Activated naive CD4-positive, alpha-beta T cell treated with anti-CD3 and anti-CD28 coated beads, Interleukin-2, amount 50 U/mL, for 72 hours (primary cell): ENCODE measurements at regions not wholly inside any gene's neighbourhood (a gene's known extent, or its start where the extent isn't known, plus 50 kb on each side); places are given as distances from the start of the nearest gene placed in this dataset.

Experiments used
- ATAC-seq, 2 donors: fragments of 150-1000 bp; cut with Tn5 transposase; 2 replicates each; pipeline ENCODE4 v1.10.0; 2021; ENCODE audit warnings: mild to moderate bottlenecking in 2 of 2, moderate library complexity in 2 of 2
- DNase-seq, 2 donors: peaks; one replicate each; pipeline ENCODE4 v3.0.0; 2021 to 2022; ENCODE audit warnings: low spot score in 2 of 2
- H3K27ac Mint-ChIP-seq, 2 donors: one replicate each; pipeline ENCODE4 v1.8.0; 2022; ENCODE audit warnings: mild to moderate bottlenecking in 2 of 2, mixed read lengths in 2 of 2
- H3K36me3 Mint-ChIP-seq, 2 donors: one replicate each; pipeline ENCODE4 v1.8.0; 2022; ENCODE audit warnings: mixed read lengths in 2 of 2
- H3K9me3 Mint-ChIP-seq, 2 donors: one replicate each; pipeline ENCODE4 v1.8.0; 2022; ENCODE audit warnings: mixed read lengths in 2 of 2

DNA sequence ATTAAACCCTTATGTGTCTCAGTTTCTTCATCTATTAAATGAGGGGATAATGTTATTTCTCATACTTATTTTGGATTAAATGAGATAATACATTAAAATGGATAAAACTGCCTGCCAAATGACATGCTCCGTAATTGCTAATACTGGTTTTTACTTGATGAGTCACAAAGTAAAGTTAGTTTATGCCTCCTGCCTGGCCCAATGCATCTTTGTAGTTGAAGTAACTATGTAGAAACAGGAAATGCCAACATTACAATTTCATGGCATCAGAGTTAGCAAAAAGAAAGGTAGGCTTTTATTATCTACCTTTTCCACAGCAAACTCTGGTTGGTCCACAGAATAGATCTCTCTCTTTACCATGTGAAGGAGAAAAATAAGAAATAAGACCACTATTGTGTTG, 214.5 kb downstream of the TBX15 start:
- DNase-seq (no peak), ATAC-seq (no peak)
- Mint-ChIP-seq H3K27ac (no peak overlapping the region), H3K9me3 (peaks cover 26 to 34% of the 10 kb centered on the region in 2 donors), H3K36me3 (no peaks in the 10 kb centered on the region)

GRCh38 chr1:118767971-118768370, 220.2 kb downstream of the TBX15 start:
- DNase-seq = no peak
- peaks cover 17 to 25% of the 10 kb centered on the region in 2 donors for H3K9me3 Mint-ChIP-seq
- H3K27ac Mint-ChIP-seq = no peak overlapping the region
- ATAC-seq = no peak
- H3K36me3 Mint-ChIP-seq = no peaks in the 10 kb centered on the region

GRCh38 chr1:118753976-118754375, 234.2 kb downstream of the TBX15 start:
- peaks cover 13 to 20% of the 10 kb centered on the region in 2 donors for H3K9me3 Mint-ChIP-seq
- DNase-seq = no peak
- no peak overlapping the region for H3K27ac Mint-ChIP-seq
- H3K36me3 Mint-ChIP-seq = no peaks in the 10 kb centered on the region
- no peak for ATAC-seq

- ATAC-seq = no peak
- peaks cover 17% of the 10 kb centered on the region in 2 donors for H3K9me3 Mint-ChIP-seq
- no peak for DNase-seq
- H3K36me3 Mint-ChIP-seq = no peaks in the 10 kb centered on the region
- no peak overlapping the region for H3K27ac Mint-ChIP-seq
These were observed 237.0 kb downstream of the TBX15 start for GRCh38 chr1:118751166-118751565.

- H3K36me3 Mint-ChIP-seq = no peaks in the 10 kb centered on the region
- DNase-seq (no peak), ATAC-seq (no peak)
- no peak overlapping the region for H3K27ac Mint-ChIP-seq
- peaks cover 13 to 17% of the 10 kb centered on the region in 2 donors for H3K9me3 Mint-ChIP-seq
These were observed 243.7 kb downstream of the TBX15 start for GRCh38 chr1:118744420-118744819.

GRCh38 chr1:118739501-118739900, 248.6 kb downstream of the TBX15 start:
- no peak for ATAC-seq
- Mint-ChIP-seq H3K36me3 (peaks cover 0 to 5% of the 10 kb centered on the region in 2 donors), H3K9me3 (peaks cover 8 to 16% of the 10 kb centered on the region in 2 donors), H3K27ac (no peak overlapping the region)
- DNase-seq = no peak

GRCh38 chr1:118736322-118736721, 251.8 kb downstream of the TBX15 start:
- Mint-ChIP-seq H3K9me3 (peaks cover 5 to 9% of the 10 kb centered on the region in 2 donors), H3K36me3 (peaks cover 0 to 5% of the 10 kb centered on the region in 2 donors), H3K27ac (no peak overlapping the region)
- DNase-seq (no peak), ATAC-seq (no peak)

GRCh38 chr1:118717893-118718292, 270.2 kb downstream of the TBX15 start:
- ATAC-seq (no peak), DNase-seq (no peak)
- Mint-ChIP-seq H3K9me3 (peaks cover 12 to 20% of the 10 kb centered on the region in 2 donors), H3K27ac (no peak overlapping the region), H3K36me3 (no peaks in the 10 kb centered on the region)

GRCh38 chr1:118716775-118717174, 271.4 kb downstream of the TBX15 start:
- Mint-ChIP-seq H3K36me3 (no peaks in the 10 kb centered on the region), H3K9me3 (peaks cover 20 to 29% of the 10 kb centered on the region in 2 donors), H3K27ac (no peak overlapping the region)
- DNase-seq = no peak
- no peak for ATAC-seq

- H3K27ac Mint-ChIP-seq = no peak overlapping the region
- peaks cover 0 to 5% of the 10 kb centered on the region in 2 donors for H3K36me3 Mint-ChIP-seq
- ATAC-seq = no peak
- no peak for DNase-seq
- H3K9me3 Mint-ChIP-seq = peaks cover 18 to 19% of the 10 kb centered on the region in 2 donors
These were observed 276.8 kb downstream of the TBX15 start for GRCh38 chr1:118711356-118711755.

- DNase-seq = no peak
- no peak overlapping the region for H3K27ac Mint-ChIP-seq
- peaks cover 21 to 27% of the 10 kb centered on the region in 2 donors for H3K9me3 Mint-ChIP-seq
- no peak for ATAC-seq
- H3K36me3 Mint-ChIP-seq = peaks cover 0 to 6% of the 10 kb centered on the region in 2 donors
These were observed 289.2 kb downstream of the TBX15 start for GRCh38 chr1:118698911-118699310.

DNA sequence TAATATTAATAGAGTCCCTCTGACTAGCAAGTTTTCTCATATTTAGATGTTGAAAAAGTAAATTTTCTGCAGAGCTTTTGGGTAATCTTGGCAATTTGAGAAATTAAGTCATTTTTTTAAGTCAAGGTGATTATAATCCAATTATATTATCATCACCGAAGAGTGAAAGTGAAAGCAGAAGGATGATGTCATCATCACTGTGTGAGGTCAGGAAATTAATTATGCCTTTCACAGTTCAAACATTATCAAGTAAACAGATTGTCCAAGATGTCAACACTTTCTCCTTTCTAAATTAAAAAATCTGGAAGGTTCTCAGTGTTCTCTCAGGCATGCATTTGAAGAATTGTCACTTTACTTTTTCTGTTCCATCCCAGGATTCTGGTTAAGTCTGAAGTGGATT, 296.0 kb downstream of the TBX15 start:
- DNase-seq (no peak), ATAC-seq (no peak)
- Mint-ChIP-seq H3K9me3 (peaks cover 16 to 23% of the 10 kb centered on the region in 2 donors), H3K36me3 (peaks cover 0 to 6% of the 10 kb centered on the region in 2 donors), H3K27ac (no peak overlapping the region)

GRCh38 chr1:118688891-118689290, 299.3 kb downstream of the TBX15 start:
- Mint-ChIP-seq H3K9me3 (peaks cover 12 to 14% of the 10 kb centered on the region in 2 donors), H3K27ac (no peak overlapping the region), H3K36me3 (no peaks in the 10 kb centered on the region)
- DNase-seq = no peak
- ATAC-seq = no peak

DNA sequence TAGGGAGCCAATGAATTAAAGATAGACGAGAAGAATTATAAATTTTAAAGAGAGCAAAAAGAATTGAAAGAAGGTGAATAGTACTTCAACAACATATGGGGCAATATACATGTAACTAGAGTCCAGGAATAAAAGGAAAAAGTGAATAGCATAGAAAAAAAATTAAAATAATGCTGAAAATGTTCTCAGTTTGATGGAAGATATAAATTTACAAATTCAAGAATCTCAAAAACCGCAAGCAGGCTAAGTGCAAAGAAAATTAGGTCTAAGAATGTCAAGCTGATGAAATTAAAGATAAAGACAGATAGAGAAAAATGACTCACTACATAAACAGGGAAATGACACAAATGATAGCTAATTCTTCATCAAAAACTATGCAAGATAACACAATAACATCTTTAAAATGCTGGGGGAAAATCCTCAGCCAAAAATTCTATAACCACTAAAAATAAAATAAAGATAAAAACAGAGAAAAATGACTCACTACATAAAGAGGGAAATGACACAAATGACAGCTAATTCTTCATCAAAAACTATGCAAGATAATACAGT, 326.3 kb downstream of the TBX15 start:
- ATAC-seq (no peak), DNase-seq (no peak)
- peaks cover 0 to 6% of the 10 kb centered on the region in 2 donors for H3K36me3 Mint-ChIP-seq
- no peak overlapping the region for H3K27ac Mint-ChIP-seq
- H3K9me3 Mint-ChIP-seq = peaks cover 22 to 36% of the 10 kb centered on the region in 2 donors

- no peak for DNase-seq
- H3K9me3 Mint-ChIP-seq = peaks cover 18 to 39% of the 10 kb centered on the region in 2 donors
- peaks cover 0 to 6% of the 10 kb centered on the region in 2 donors for H3K36me3 Mint-ChIP-seq
- ATAC-seq = no peak
- H3K27ac Mint-ChIP-seq = no peak overlapping the region
These were observed 327.4 kb downstream of the TBX15 start for GRCh38 chr1:118660769-118661168.

DNA sequence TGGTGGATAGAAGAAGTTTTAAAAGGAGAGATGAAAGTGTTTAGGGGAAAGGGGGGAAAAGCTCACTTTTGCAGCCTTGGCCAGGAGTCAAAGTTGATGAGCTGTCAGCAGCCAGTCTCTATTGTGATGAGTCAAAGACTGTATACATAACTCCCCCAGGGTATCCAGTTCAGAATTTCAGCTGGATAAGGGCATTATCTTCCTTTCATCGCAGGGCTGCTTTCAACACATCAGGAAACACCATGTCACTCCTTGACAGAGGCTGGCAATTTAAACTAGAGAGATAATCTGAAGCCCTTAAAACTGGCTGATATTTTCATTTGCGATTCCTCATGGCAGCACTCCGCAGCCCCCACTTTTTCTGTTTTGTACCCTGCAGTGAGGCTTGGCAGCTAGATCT, 328.5 kb downstream of the TBX15 start:
- H3K9me3 Mint-ChIP-seq = peaks cover 20 to 40% of the 10 kb centered on the region in 2 donors
- DNase-seq = no peak
- ATAC-seq = no peak
- H3K27ac Mint-ChIP-seq = no peak overlapping the region
- peaks cover 0 to 6% of the 10 kb centered on the region in 2 donors for H3K36me3 Mint-ChIP-seq

DNA sequence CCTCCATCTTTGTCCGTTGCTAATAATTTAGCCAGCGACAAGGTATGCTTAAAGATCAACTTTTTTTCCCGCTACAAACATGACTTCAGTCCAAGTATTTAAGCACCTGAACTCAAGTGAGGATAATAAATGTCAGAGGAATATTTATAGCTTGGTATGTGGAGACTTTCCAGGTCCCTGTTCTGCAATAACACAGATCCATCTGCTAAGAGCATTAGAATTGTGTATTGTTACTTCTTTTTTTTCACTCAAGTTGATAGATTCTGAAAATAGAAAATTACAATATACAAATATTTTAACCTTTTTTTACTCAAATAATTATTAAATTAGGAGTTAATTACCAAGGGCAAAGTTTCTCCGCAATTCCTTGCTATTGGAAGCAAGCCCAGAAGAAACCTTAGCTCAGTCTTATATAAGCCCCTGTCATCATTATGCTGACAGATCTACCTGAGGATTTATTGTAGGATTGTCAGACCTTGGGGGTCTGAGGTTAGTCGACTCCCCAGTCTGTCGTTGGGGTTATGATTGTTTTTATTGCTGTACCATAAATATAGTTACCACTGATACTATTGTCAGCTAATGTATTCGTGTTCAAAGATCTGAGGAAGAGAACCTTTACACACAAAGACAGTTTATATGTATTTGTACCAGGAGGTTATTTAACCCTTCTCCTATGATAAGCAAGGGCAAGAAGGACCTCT, 337.9 kb downstream of the TBX15 start:
- peaks cover 11% of the 10 kb centered on the region in 2 donors for H3K9me3 Mint-ChIP-seq
- no peak overlapping the region for H3K27ac Mint-ChIP-seq
- no peaks in the 10 kb centered on the region for H3K36me3 Mint-ChIP-seq
- ATAC-seq = no peak
- no peak for DNase-seq
